ENCODE measurements at regions not wholly inside any gene's neighbourhood (a gene's known extent, or its start where the extent isn't known, plus 50 kb on each side); places are given as distances from the start of the nearest gene placed in this dataset.

DNA sequence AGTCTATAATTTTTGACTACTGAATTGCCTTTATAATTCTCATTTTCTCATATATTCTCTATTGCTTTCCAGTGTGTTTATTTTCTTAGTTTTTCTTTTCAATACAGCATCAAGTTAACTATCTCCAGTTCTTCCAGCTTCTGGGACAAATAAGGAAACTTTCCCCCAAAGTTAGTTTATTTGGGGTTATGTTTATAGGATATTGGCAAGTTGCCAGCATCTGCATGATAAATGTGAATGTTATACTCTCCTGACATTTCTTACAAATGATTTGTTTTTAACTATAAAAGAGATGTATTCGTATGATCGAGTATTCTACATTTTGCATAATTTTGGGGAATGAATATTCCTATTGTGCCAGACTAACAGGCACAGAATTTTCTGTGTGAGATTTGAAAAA lies 140.6 kb upstream of the KCNJ3 start:
- Histone ChIP-seq H3K4me1 (ENCODE audit: control insufficient read depth in 1 of 2, insufficient read depth in 2 of 2, low read length in 2 of 2) (no peaks in the 10 kb centered on the region), H3K79me2 (ENCODE audit: insufficient read depth, low read length) (no peaks in the 10 kb centered on the region), H2AFZ (ENCODE audit: insufficient read depth, low read depth, low read length, poor library complexity, severe bottlenecking) (no peak overlapping the region), H3K4me2 (replicated peaks; ENCODE audit: extremely low read depth, low read length, poor library complexity, severe bottlenecking) (no peak overlapping the region), H3K4me3 (replicated peaks in 1 of 3; ENCODE audit: low read depth in 2 of 3, low read length in 3 of 3) (no peak overlapping the region), H3K27me3 (ENCODE audit: control insufficient read depth in 2 of 2, insufficient read depth in 2 of 2, low read length in 2 of 2) (no peaks in the 10 kb centered on the region), H3K9me3 (replicated peaks in 1 of 2; ENCODE audit: control insufficient read depth in 1 of 2, insufficient read depth in 1 of 2, low read length in 2 of 2) (no peaks in the 10 kb centered on the region), H3K9ac (ENCODE audit: insufficient read depth, low read length, poor library complexity, severe bottlenecking) (no peak overlapping the region), H4K20me1 (ENCODE audit: insufficient read depth, low read length) (no peaks in the 10 kb centered on the region), H3K27ac (ENCODE audit: low read depth in 1 of 2, low read length in 2 of 2) (no peak overlapping the region), H3K36me3 (replicated peaks in 1 of 2; ENCODE audit: control insufficient read depth in 1 of 2, insufficient read depth in 2 of 2, low read length in 2 of 2) (no peaks in the 10 kb centered on the region)
- H3K27me3 Mint-ChIP-seq (ENCODE audit: low read depth in 3 of 3), result no peaks in the 10 kb centered on the region
- no peaks in the 10 kb centered on the region for H3K4me1 Mint-ChIP-seq
- H3K9me3 Mint-ChIP-seq, result peaks cover 0 to 4% (median 0%) of the 10 kb centered on the region in 7 donors
- no peak overlapping the region for H3K4me3 Mint-ChIP-seq
- no peak for DNase-seq
- no CpG with 5 or more reads among the region's 2 CpGs for WGBS (ENCODE audit: insufficient coverage)
- no peaks in the 10 kb centered on the region for H3K36me3 Mint-ChIP-seq
- intact Hi-C loops (cut with micrococcal nuclease), result no loop called here
- no peak overlapping the region for H3K27ac Mint-ChIP-seq
- TF ChIP-seq, protein P1, sequence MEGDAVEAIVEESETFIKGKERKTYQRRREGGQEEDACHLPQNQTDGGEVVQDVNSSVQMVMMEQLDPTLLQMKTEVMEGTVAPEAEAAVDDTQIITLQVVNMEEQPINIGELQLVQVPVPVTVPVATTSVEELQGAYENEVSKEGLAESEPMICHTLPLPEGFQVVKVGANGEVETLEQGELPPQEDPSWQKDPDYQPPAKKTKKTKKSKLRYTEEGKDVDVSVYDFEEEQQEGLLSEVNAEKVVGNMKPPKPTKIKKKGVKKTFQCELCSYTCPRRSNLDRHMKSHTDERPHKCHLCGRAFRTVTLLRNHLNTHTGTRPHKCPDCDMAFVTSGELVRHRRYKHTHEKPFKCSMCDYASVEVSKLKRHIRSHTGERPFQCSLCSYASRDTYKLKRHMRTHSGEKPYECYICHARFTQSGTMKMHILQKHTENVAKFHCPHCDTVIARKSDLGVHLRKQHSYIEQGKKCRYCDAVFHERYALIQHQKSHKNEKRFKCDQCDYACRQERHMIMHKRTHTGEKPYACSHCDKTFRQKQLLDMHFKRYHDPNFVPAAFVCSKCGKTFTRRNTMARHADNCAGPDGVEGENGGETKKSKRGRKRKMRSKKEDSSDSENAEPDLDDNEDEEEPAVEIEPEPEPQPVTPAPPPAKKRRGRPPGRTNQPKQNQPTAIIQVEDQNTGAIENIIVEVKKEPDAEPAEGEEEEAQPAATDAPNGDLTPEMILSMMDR (IDR thresholded peaks at IDR 0.05), result no peak

DNA sequence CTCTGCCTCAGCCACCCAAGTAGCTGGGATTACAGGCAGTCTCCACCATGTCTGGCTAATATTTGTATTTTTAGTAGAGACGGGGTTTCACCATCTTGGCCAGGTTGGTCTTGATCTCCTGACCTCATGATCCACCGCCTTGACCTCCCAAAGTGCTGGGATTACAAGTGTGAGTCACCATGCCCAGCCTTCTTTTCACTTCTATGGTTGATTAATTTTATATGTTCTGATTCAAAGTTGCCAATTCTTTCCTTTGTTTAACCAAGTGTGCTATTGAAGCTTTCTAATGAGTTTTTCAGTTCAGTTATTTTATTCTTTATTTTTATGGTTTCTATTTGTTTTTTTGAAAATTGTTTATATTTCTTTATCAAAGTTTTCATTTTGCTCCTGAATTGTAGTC lies 133.1 kb upstream of the KCNJ3 start:
- Mint-ChIP-seq H3K36me3 (no peaks in the 10 kb centered on the region), H3K9me3 (peaks cover 0 to 9% (median 3%) of the 10 kb centered on the region in 7 donors), H3K27ac (peak overlapping the region in 1 of 7 donors; percentile 51), H3K4me1 (no peaks in the 10 kb centered on the region), H3K27me3 (ENCODE audit: low read depth in 3 of 3) (peaks cover 0 to 1% (median 0%) of the 10 kb centered on the region in 3 donors), H3K4me3 (no peak overlapping the region)
- Histone ChIP-seq H3K9me3 (replicated peaks in 1 of 2; ENCODE audit: control insufficient read depth in 1 of 2, insufficient read depth in 1 of 2, low read length in 2 of 2) (peaks cover 0 to 4% of the 10 kb centered on the region in 2 donors), H3K27me3 (ENCODE audit: control insufficient read depth in 2 of 2, insufficient read depth in 2 of 2, low read length in 2 of 2) (no peaks in the 10 kb centered on the region), H3K9ac (ENCODE audit: insufficient read depth, low read length, poor library complexity, severe bottlenecking) (no peak overlapping the region), H3K27ac (ENCODE audit: low read depth in 1 of 2, low read length in 2 of 2) (no peak overlapping the region), H3K36me3 (replicated peaks in 1 of 2; ENCODE audit: control insufficient read depth in 1 of 2, insufficient read depth in 2 of 2, low read length in 2 of 2) (no peaks in the 10 kb centered on the region), H3K4me2 (replicated peaks; ENCODE audit: extremely low read depth, low read length, poor library complexity, severe bottlenecking) (no peak overlapping the region), H2AFZ (ENCODE audit: insufficient read depth, low read depth, low read length, poor library complexity, severe bottlenecking) (no peak overlapping the region), H3K4me3 (replicated peaks in 1 of 3; ENCODE audit: low read depth in 2 of 3, low read length in 3 of 3) (no peak overlapping the region), H4K20me1 (ENCODE audit: insufficient read depth, low read length) (no peaks in the 10 kb centered on the region), H3K79me2 (ENCODE audit: insufficient read depth, low read length) (no peaks in the 10 kb centered on the region), H3K4me1 (ENCODE audit: control insufficient read depth in 1 of 2, insufficient read depth in 2 of 2, low read length in 2 of 2) (no peaks in the 10 kb centered on the region)
- no peak for DNase-seq
- WGBS (ENCODE audit: insufficient coverage), result no CpG with 5 or more reads among the region's 2 CpGs
- intact Hi-C loops (cut with micrococcal nuclease), result no loop called here
- TF ChIP-seq, protein P1 (IDR thresholded peaks at IDR 0.05), result no peak
